K562 (cell line): ENCODE measurements at regions not wholly inside any gene's neighbourhood (a gene's known extent, or its start where the extent isn't known, plus 50 kb on each side); places are given as distances from the start of the nearest gene placed in this dataset.

Experiments
- ATAC-seq: fragments of 200-7000 bp; cut with Tn5 transposase; 3 replicates; pipeline ENCODE4 v1.9.1; 2020; ENCODE audit warnings: moderate library complexity
- BruUV-seq: library from RNA; stranded (reverse); fragments of 400-500 nt; replicated peaks from 2 replicates; lab custom pipeline; 2021; lab: Mats Ljungman, UMichigan
- CTCF ChIA-PET: fragments of 300-600 bp; formaldehyde crosslinking; extraction: SDS; loops from one replicate; lab custom pipeline; 2021; ENCODE audit warnings: low intra/inter-chr PET ratio; lab: Yijun Ruan, JAX
- POLR2A ChIA-PET: fragments of 300-600, 350-650 bp; sonication (Branson Sonifier 250); formaldehyde crosslinking; extraction: SDS; loops from one replicate; lab custom pipeline; 2021; ENCODE audit warnings: antibody characterized with exemption, inconsistent platforms; lab: Yijun Ruan, JAX
- DNase-seq, 4 experiments: peaks; one replicate each; pipeline versions ENCODE4 v3.0.0 to v3.0.0-alpha.2; 2011 to 2018; ENCODE audit warnings: low spot score in 3 of 4, mixed read lengths in 3 of 4; ENCODE audit errors: extremely low read depth in 1 of 4
- FAIRE-seq: peaks from 2 replicates; lab custom pipeline; 2011; peaks lifted over from hg19 to GRCh38; lab: Jason Lieb, UNC
- H2AFZ ChIP-seq: 2 replicates; pipeline ENCODE4 v1.6.0; 2011; ENCODE audit warnings: low read depth, low read length, control low read depth, inconsistent platforms
- H3K27ac ChIP-seq: fragments of 200-600 bp; 3 replicates; pipeline ENCODE4 v1.8.0; 2011; ENCODE audit warnings: low read depth, mild to moderate bottlenecking, control low read depth, inconsistent platforms, low read length, moderate library complexity, mixed read lengths; ENCODE audit errors: extremely low read depth
- H3K27me3 ChIP-seq, 2 experiments: fragments of 300-600 bp in 1 of 2; 2 replicates in 1 of 2; 3 replicates in 1 of 2; pipeline versions ENCODE4 v1.6.0 to v1.8.0; 2011; ENCODE audit warnings: inconsistent platforms in 2 of 2, low read length in 2 of 2, mild to moderate bottlenecking in 1 of 2, mixed read lengths in 1 of 2, moderate library complexity in 1 of 2; ENCODE audit not compliant: control insufficient read depth in 2 of 2, insufficient read depth in 2 of 2
- H3K36me3 ChIP-seq: fragments of 300-600 bp; 3 replicates; pipeline ENCODE4 v1.8.0; 2011; ENCODE audit warnings: mild to moderate bottlenecking, low read length, inconsistent platforms; ENCODE audit not compliant: control insufficient read depth, insufficient read depth
- H3K4me1 ChIP-seq, 2 experiments: fragments of 200-600 bp in 1 of 2; replicated peaks in 1 of 2; 2 replicates in 1 of 2; 3 replicates in 1 of 2; pipeline versions ENCODE4 v1.5.1 to v1.8.0; 2011; ENCODE audit warnings: inconsistent platforms in 2 of 2, low read length in 2 of 2, mild to moderate bottlenecking in 1 of 2, mixed read lengths in 1 of 2, moderate library complexity in 1 of 2; ENCODE audit not compliant: control insufficient read depth in 2 of 2, insufficient read depth in 2 of 2
- H3K4me2 ChIP-seq: 2 replicates; pipeline ENCODE4 v1.6.1; 2011; ENCODE audit warnings: low read length, control low read depth, inconsistent platforms, mixed read lengths; ENCODE audit not compliant: insufficient read depth
- H3K4me3 ChIP-seq: fragments of 200-600 bp; sonication (generic), shearing (Covaris generic); 2 replicates; pipeline ENCODE4 v1.5.1; 2016; ENCODE audit warnings: control low read depth, inconsistent platforms
- H3K79me2 ChIP-seq: fragments of 200-600 bp; 3 replicates; pipeline ENCODE4 v1.8.0; 2011; ENCODE audit warnings: low read length, inconsistent platforms; ENCODE audit not compliant: control insufficient read depth, insufficient read depth
- H3K9ac ChIP-seq, 2 experiments: 2 replicates each; pipeline versions ENCODE4 v1.6.0 to v1.6.1; 2011; ENCODE audit warnings: low read depth in 2 of 2, low read length in 2 of 2, control low read depth in 1 of 2, inconsistent platforms in 1 of 2, mild to moderate bottlenecking in 1 of 2, mixed read lengths in 1 of 2; ENCODE audit not compliant: insufficient read depth in 1 of 2
- H3K9me1 ChIP-seq: one replicate; pipeline ENCODE4 v1.6.0; 2011; ENCODE audit warnings: inconsistent platforms, mild to moderate bottlenecking, low read length, moderate library complexity; ENCODE audit not compliant: control insufficient read depth, insufficient read depth
- H3K9me3 ChIP-seq: replicated peaks from 2 replicates; pipeline ENCODE4 v1.5.1; 2011; ENCODE audit warnings: low read depth, low read length, inconsistent platforms; ENCODE audit not compliant: control insufficient read depth, insufficient read depth
- H4K20me1 ChIP-seq: replicated peaks from 2 replicates; pipeline ENCODE4 v1.6.1; 2011; ENCODE audit warnings: low read length, inconsistent platforms, mixed read lengths; ENCODE audit not compliant: control insufficient read depth, insufficient read depth
- ARID1B ChIP-seq: fragments of 450-650 bp; IDR thresholded peaks from 2 replicates; pipeline ENCODE4 v1.6.1; 2016; ENCODE audit warnings: antibody characterized with exemption, mild to moderate bottlenecking, inconsistent platforms
- BRCA1 ChIP-seq, 2 experiments: fragments of 450-650 bp in 1 of 2; sonication (generic) in 1 of 2; formaldehyde crosslinking in 1 of 2; IDR thresholded peaks; 2 replicates each; pipeline versions ENCODE4 v1.5.0 to v1.6.1; 2017 to 2020; ENCODE audit warnings: mild to moderate bottlenecking in 1 of 2, missing genetic modification reagents in 1 of 2
- BRD4 ChIP-seq: fragments of 200-600 bp; sonication (generic); IDR thresholded peaks from 2 replicates; pipeline ENCODE4 v1.6.1; 2017; ENCODE audit warnings: inconsistent platforms
- FOXJ3 ChIP-seq: sonication (generic); formaldehyde crosslinking; IDR thresholded peaks from 2 replicates; pipeline ENCODE4 v1.4.0; 2020; ENCODE audit warnings: mild to moderate bottlenecking, missing genetic modification reagents
- HEY1 ChIP-seq: fragments of 250-450 bp; sonication (Bioruptor Pico); IDR thresholded peaks from 2 replicates; pipeline ENCODE4 v1.5.0; 2020; ENCODE audit warnings: mild to moderate bottlenecking, moderate library complexity, borderline replicate concordance
- NFRKB ChIP-seq: fragments of 450-650 bp; IDR thresholded peaks from 2 replicates; pipeline ENCODE4 v1.6.1; 2016; ENCODE audit warnings: low read depth
- PPARD ChIP-seq: fragments of 250-450 bp; sonication (Bioruptor Pico); IDR thresholded peaks from 2 replicates; pipeline ENCODE4 v1.8.0; 2022; ENCODE audit warnings: inconsistent platforms, mild to moderate bottlenecking, moderate library complexity
- TBP ChIP-seq: optimal IDR thresholded peaks from 2 replicates; pipeline ENCODE3; 2011; ENCODE audit warnings: low read depth, low read length, improper control_type of control experiment
- ZBTB17 ChIP-seq: fragments of 450-650 bp; formaldehyde crosslinking; IDR thresholded peaks from 2 replicates; pipeline ENCODE4 v1.4.0; 2020; ENCODE audit warnings: mild to moderate bottlenecking
- ZKSCAN1 ChIP-seq: fragments of 150-350 bp; IDR thresholded peaks from 2 replicates; pipeline ENCODE4 v1.6.1; 2016; ENCODE audit warnings: low read depth, low read length
- ZNF134 ChIP-seq: fragments of 250-450 bp; sonication (Bioruptor Pico); conservative IDR thresholded peaks from 2 replicates; pipeline ENCODE4 v1.4.0; 2020
- ZNF668 ChIP-seq: fragments of 250-450 bp; sonication (Bioruptor Pico); IDR thresholded peaks from 2 replicates; pipeline ENCODE4 v1.8.0; 2022; ENCODE audit warnings: mild to moderate bottlenecking, inconsistent platforms
- ZNF699 ChIP-seq: fragments of 250-450 bp; sonication (Bioruptor Pico); IDR thresholded peaks from 2 replicates; pipeline ENCODE4 v1.8.0; 2021; ENCODE audit warnings: mild to moderate bottlenecking, moderate library complexity; ENCODE audit not compliant: insufficient replicate concordance
- ZNF79 ChIP-seq: fragments of 250-450 bp; sonication (Bioruptor Pico); IDR thresholded peaks from 2 replicates; pipeline ENCODE4 v1.4.0; 2020; ENCODE audit warnings: low read depth, mild to moderate bottlenecking, moderate library complexity
- WGBS: fragments of 100-300 bp; shearing (Covaris generic); methylation state at CpG from one replicate; pipeline ENCODE4 v1.1.6; 2016; ENCODE audit warnings: low coverage, mixed read lengths; ENCODE audit not compliant: insufficient coverage; ENCODE audit errors: missing lambda C conversion rate; 5-methylcytosine and 5-hydroxymethylcytosine counted together
- in situ Hi-C: fragments of 300-500 bp; cut with MboI; formaldehyde crosslinking; loops from 4 replicates; pipeline ENCODE4 v1.15.0; 2018; ENCODE audit warnings: inconsistent platforms, mixed read lengths
- intact Hi-C: fragments of 100-400 bp; cut with micrococcal nuclease; formaldehyde crosslinking; loops from 2 replicates; pipeline ENCODE4 v1.14.2; 2022
- TF ChIP-seq, protein P1 (sequence below): IDR thresholded peaks from 2 replicates; pipeline ENCODE4 v1.6.1; 2011; ENCODE audit not compliant: insufficient read length; ENCODE audit errors: extremely low read depth
- TF ChIP-seq, protein P2 (sequence below): sonication (generic); formaldehyde crosslinking; IDR thresholded peaks from 2 replicates; pipeline ENCODE4 v1.8.0; 2022; ENCODE audit warnings: mild to moderate bottlenecking, missing genetic modification reagents

DNA sequence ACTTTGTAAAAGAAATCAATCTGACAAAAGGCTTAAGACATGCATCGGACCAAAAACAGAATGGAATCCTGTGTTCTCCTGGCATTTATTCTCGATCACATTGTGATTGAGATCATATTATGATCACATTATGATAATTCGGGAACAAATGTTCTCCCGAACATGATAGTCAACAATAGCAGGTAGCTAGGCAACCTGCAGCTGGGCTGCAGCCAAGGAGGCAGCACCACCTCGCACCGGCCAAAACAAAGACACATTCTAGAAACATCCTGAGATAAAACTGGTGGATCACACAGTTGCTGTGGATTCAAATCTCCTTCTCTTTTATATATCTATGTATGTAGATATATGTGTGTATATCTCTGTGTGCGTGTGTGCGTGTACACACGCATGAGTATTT, 480.6 kb upstream of the CYLC2 start (continued):
- no peak for TF ChIP-seq NFRKB
- TF ChIP-seq HEY1 (CRISPR knock-in tag), result no peak
- no peak for TF ChIP-seq ZNF699 (CRISPR knock-in tag)
- TF ChIP-seq FOXJ3 (CRISPR knock-in tag), result no peak
- no peak for TF ChIP-seq BRCA1 (IDR thresholded peaks at IDR 0.05)
- TF ChIP-seq BRCA1 (CRISPR knock-in tag; IDR thresholded peaks at IDR 0.05), result no peak
- TF ChIP-seq, all 486 proteins: peak for 0

DNA sequence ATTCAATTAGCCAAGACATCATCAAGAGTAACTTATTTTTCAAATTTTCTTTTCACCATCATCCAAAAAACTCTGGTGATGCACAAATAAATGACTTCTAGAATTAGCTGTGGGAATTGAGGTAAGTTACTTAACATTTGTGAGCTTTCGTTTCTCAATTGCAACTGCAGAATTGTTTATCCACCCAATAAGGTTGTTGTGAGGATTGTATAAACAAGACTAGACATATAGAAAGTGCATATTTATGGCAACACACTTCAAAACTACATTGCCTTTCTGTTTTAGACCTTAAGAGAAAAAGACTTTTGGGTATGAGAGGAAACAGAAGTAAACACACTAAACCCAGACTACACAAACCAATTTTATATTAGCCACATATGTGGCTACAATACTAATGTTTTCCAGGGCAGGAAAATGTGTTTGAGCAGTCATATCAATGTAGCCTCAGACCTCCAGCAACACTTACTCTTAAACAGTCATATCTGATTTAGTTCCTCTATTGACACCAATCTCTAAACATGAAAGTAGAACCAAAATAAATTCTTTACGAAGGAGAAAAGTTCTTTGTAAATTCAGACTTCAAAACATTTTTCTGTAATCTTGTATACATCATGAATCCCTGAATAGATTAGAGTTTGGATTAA, 488.0 kb upstream of the CYLC2 start:
- Histone ChIP-seq H3K27me3 (no peaks in the 10 kb centered on the region), H2AFZ (no peak overlapping the region), H3K27ac (no peak overlapping the region), H3K9ac (no peak overlapping the region), H3K9me3 (no peaks in the 10 kb centered on the region; the same call in 1 of the 2 replicates), H3K36me3 (no peaks in the 10 kb centered on the region), H4K20me1 (no peaks in the 10 kb centered on the region), H3K79me2 (no peaks in the 10 kb centered on the region), H3K4me2 (no peak overlapping the region), H3K9me1 (no peaks in the 10 kb centered on the region), H3K4me3 (no peak overlapping the region), H3K4me1 (no peaks in the 10 kb centered on the region)
- no peak for ATAC-seq
- intact Hi-C loops (no loop called here), in situ Hi-C loops (no loop called here)
- POLR2A ChIA-PET, result no interaction called here
- DNase-seq, result no peak
- 3% methylated on average over 2 of the region's 2 CpGs for WGBS
- FAIRE-seq, result no peak
- no TSS peak for BruUV-seq
- CTCF ChIA-PET, result no interaction called here
- TF ChIP-seq ARID1B (no peak), BRD4 (no peak), ZNF134 (no peak), ZKSCAN1 (no peak), ZNF79 (no peak), PPARD (CRISPR knock-in tag) (no peak), ZNF668 (CRISPR knock-in tag) (no peak), ZBTB17 (CRISPR knock-in tag) (no peak), TBP (no peak)
- TF ChIP-seq, protein P1, sequence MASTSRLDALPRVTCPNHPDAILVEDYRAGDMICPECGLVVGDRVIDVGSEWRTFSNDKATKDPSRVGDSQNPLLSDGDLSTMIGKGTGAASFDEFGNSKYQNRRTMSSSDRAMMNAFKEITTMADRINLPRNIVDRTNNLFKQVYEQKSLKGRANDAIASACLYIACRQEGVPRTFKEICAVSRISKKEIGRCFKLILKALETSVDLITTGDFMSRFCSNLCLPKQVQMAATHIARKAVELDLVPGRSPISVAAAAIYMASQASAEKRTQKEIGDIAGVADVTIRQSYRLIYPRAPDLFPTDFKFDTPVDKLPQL, result no peak
- TF ChIP-seq, protein P2, sequence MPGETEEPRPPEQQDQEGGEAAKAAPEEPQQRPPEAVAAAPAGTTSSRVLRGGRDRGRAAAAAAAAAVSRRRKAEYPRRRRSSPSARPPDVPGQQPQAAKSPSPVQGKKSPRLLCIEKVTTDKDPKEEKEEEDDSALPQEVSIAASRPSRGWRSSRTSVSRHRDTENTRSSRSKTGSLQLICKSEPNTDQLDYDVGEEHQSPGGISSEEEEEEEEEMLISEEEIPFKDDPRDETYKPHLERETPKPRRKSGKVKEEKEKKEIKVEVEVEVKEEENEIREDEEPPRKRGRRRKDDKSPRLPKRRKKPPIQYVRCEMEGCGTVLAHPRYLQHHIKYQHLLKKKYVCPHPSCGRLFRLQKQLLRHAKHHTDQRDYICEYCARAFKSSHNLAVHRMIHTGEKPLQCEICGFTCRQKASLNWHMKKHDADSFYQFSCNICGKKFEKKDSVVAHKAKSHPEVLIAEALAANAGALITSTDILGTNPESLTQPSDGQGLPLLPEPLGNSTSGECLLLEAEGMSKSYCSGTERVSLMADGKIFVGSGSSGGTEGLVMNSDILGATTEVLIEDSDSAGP (CRISPR knock-in tag), result no peak
